Astrocyte (in vitro differentiated cells and primary cell): ENCODE measurements at regions not wholly inside any gene's neighbourhood (a gene's known extent, or its start where the extent isn't known, plus 50 kb on each side); places are given as distances from the start of the nearest gene placed in this dataset.

ENCODE experiments used
- DNase-seq: peaks from one replicate; pipeline ENCODE4 v3.0.0-alpha.2; 2010; ENCODE audit warnings: low read depth
- FAIRE-seq: peaks from 2 replicates; lab custom pipeline; 2011; peaks lifted over from hg19 to GRCh38; lab: Jason Lieb, UNC
- H2AFZ ChIP-seq: 2 replicates; pipeline ENCODE4 v1.6.0; 2012; ENCODE audit warnings: low read depth, low read length, inconsistent platforms
- H3K27ac ChIP-seq: 2 replicates; pipeline ENCODE4 v1.5.1; 2011; ENCODE audit warnings: low read depth, low read length, inconsistent platforms
- H3K27me3 ChIP-seq: 2 replicates; pipeline ENCODE4 v1.6.0; 2011; ENCODE audit warnings: low read length, inconsistent platforms; ENCODE audit not compliant: insufficient read depth
- H3K36me3 ChIP-seq: 2 replicates; pipeline ENCODE4 v1.5.1; 2011; ENCODE audit warnings: low read length, inconsistent platforms; ENCODE audit not compliant: insufficient read depth
- H3K4me1 ChIP-seq: 2 replicates; pipeline ENCODE4 v1.5.1; 2011; ENCODE audit warnings: low read length, inconsistent platforms; ENCODE audit not compliant: insufficient read depth
- H3K4me2 ChIP-seq: 2 replicates; pipeline ENCODE4 v1.6.0; 2012; ENCODE audit warnings: low read length, inconsistent platforms
- H3K4me3 ChIP-seq: 2 replicates; pipeline ENCODE4 v1.5.1; 2011; ENCODE audit warnings: low read depth, mild to moderate bottlenecking, low read length, inconsistent platforms; ENCODE audit not compliant: insufficient read depth
- H3K79me2 ChIP-seq: 2 replicates; pipeline ENCODE4 v1.6.0; 2012; ENCODE audit warnings: mild to moderate bottlenecking, low read length, inconsistent platforms; ENCODE audit not compliant: insufficient read depth
- H3K9ac ChIP-seq: 2 replicates; pipeline ENCODE4 v1.6.0; 2012; ENCODE audit warnings: mild to moderate bottlenecking, low read length, inconsistent platforms
- H3K9me3 ChIP-seq: 2 replicates; pipeline ENCODE4 v1.5.1; 2012; ENCODE audit warnings: low read depth, mild to moderate bottlenecking, low read length, inconsistent platforms; ENCODE audit not compliant: insufficient read depth
- H4K20me1 ChIP-seq: 2 replicates; pipeline ENCODE4 v1.6.0; 2012; ENCODE audit warnings: low read length, inconsistent platforms; ENCODE audit not compliant: insufficient read depth
- H3K27ac Mint-ChIP-seq: one replicate; pipeline ENCODE4 v1.8.0; 2021; ENCODE audit warnings: mild to moderate bottlenecking, mixed read lengths; ENCODE audit not compliant: unreplicated experiment
- H3K27me3 Mint-ChIP-seq: one replicate; pipeline ENCODE4 v1.8.0; 2021; ENCODE audit warnings: low read depth, mixed read lengths; ENCODE audit not compliant: unreplicated experiment
- H3K36me3 Mint-ChIP-seq: one replicate; pipeline ENCODE4 v1.8.0; 2021; ENCODE audit warnings: low read depth, mixed read lengths; ENCODE audit not compliant: unreplicated experiment
- H3K4me1 Mint-ChIP-seq: one replicate; pipeline ENCODE4 v1.8.0; 2021; ENCODE audit warnings: low read depth, mixed read lengths; ENCODE audit not compliant: unreplicated experiment
- H3K4me3 Mint-ChIP-seq: one replicate; pipeline ENCODE4 v1.8.0; 2021; ENCODE audit warnings: mild to moderate bottlenecking, moderate library complexity, mixed read lengths; ENCODE audit not compliant: unreplicated experiment
- H3K9me3 Mint-ChIP-seq: one replicate; pipeline ENCODE4 v1.8.0; 2021; ENCODE audit warnings: mild to moderate bottlenecking, mixed read lengths; ENCODE audit not compliant: unreplicated experiment
- CTCF ChIP-seq: IDR thresholded peaks from 2 replicates; pipeline ENCODE4 v1.5.1; 2011; ENCODE audit warnings: low read depth, mild to moderate bottlenecking, inconsistent platforms, low read length, moderate library complexity; ENCODE audit not compliant: insufficient read depth
- EZH2 ChIP-seq: IDR thresholded peaks from 2 replicates; pipeline ENCODE4 v1.6.1; 2012; ENCODE audit warnings: mild to moderate bottlenecking, low read length, inconsistent platforms; ENCODE audit not compliant: insufficient read depth

GRCh38 chr1:38522915-38523567 lies 336.5 kb downstream of the RRAGC start:
- no peak for FAIRE-seq
- H3K27ac ChIP-seq = no peak overlapping the region
- H3K4me1 ChIP-seq = no peaks in the 10 kb centered on the region
- H3K4me3 Mint-ChIP-seq = no peak overlapping the region
- no peaks in the 10 kb centered on the region for H3K27me3 ChIP-seq
- no peak overlapping the region for H3K4me2 ChIP-seq
- H3K36me3 Mint-ChIP-seq = no peaks in the 10 kb centered on the region
- TF ChIP-seq CTCF (no peak), EZH2 (no peak)
- no peaks in the 10 kb centered on the region for H3K9me3 ChIP-seq
- no peak overlapping the region for H3K9ac ChIP-seq
- no peak overlapping the region for H3K4me3 ChIP-seq
- H3K9me3 Mint-ChIP-seq = no peaks in the 10 kb centered on the region
- peaks cover 1% of the 10 kb centered on the region for H3K4me1 Mint-ChIP-seq
- H3K36me3 ChIP-seq = no peaks in the 10 kb centered on the region
- H4K20me1 ChIP-seq = no peaks in the 10 kb centered on the region
- no peak for DNase-seq
- H3K27ac Mint-ChIP-seq = no peak overlapping the region
- H2AFZ ChIP-seq = no peak overlapping the region
- no peaks in the 10 kb centered on the region for H3K79me2 ChIP-seq
- peaks cover 5% of the 10 kb centered on the region for H3K27me3 Mint-ChIP-seq

GRCh38 chr1:38516560-38516959 lies 343.0 kb downstream of the RRAGC start:
- Mint-ChIP-seq H3K27me3 (peaks cover 10% of the 10 kb centered on the region), H3K36me3 (no peaks in the 10 kb centered on the region), H3K4me3 (no peak overlapping the region), H3K27ac (no peak overlapping the region), H3K9me3 (peaks cover 4% of the 10 kb centered on the region), H3K4me1 (no peaks in the 10 kb centered on the region)
- FAIRE-seq = no peak
- Histone ChIP-seq H3K9ac (no peak overlapping the region), H4K20me1 (no peaks in the 10 kb centered on the region), H2AFZ (no peak overlapping the region), H3K4me1 (no peaks in the 10 kb centered on the region), H3K4me3 (no peak overlapping the region), H3K36me3 (no peaks in the 10 kb centered on the region), H3K79me2 (no peaks in the 10 kb centered on the region), H3K9me3 (no peaks in the 10 kb centered on the region), H3K27me3 (peaks cover 2% of the 10 kb centered on the region), H3K27ac (no peak overlapping the region), H3K4me2 (no peak overlapping the region)
- no peak for DNase-seq
- TF ChIP-seq CTCF (no peak), EZH2 (no peak)

- Histone ChIP-seq H3K36me3 (no peaks in the 10 kb centered on the region), H3K27me3 (peaks cover 13% of the 10 kb centered on the region), H3K4me2 (no peak overlapping the region), H3K9ac (no peak overlapping the region), H2AFZ (no peak overlapping the region), H4K20me1 (no peaks in the 10 kb centered on the region), H3K4me1 (no peaks in the 10 kb centered on the region), H3K27ac (no peak overlapping the region), H3K4me3 (no peak overlapping the region), H3K9me3 (no peaks in the 10 kb centered on the region), H3K79me2 (no peaks in the 10 kb centered on the region)
- H3K27ac Mint-ChIP-seq = no peak overlapping the region
- TF ChIP-seq CTCF = no peak
- no peak for TF ChIP-seq EZH2
- H3K4me1 Mint-ChIP-seq = peaks cover 5% of the 10 kb centered on the region
- H3K27me3 Mint-ChIP-seq = peaks cover 28% of the 10 kb centered on the region
- FAIRE-seq = no peak
- peaks cover 5% of the 10 kb centered on the region for H3K9me3 Mint-ChIP-seq
- no peak overlapping the region for H3K4me3 Mint-ChIP-seq
- no peaks in the 10 kb centered on the region for H3K36me3 Mint-ChIP-seq
- DNase-seq = no peak
These were observed 346.8 kb downstream of the RRAGC start for GRCh38 chr1:38512789-38513188.
